NB4 (cell line): ENCODE measurements at regions not wholly inside any gene's neighbourhood (a gene's known extent, or its start where the extent isn't known, plus 50 kb on each side); places are given as distances from the start of the nearest gene placed in this dataset.

Experiments used
- DNase-seq: peaks from one replicate; pipeline ENCODE4 v3.0.0; 2010; ENCODE audit warnings: low read depth
- H3K4me3 ChIP-seq: one replicate; pipeline ENCODE4 v1.5.1; 2011; ENCODE audit warnings: mild to moderate bottlenecking, low read depth, low read length, moderate library complexity
- CTCF ChIP-seq: IDR thresholded peaks from one replicate; pipeline ENCODE4 v1.5.1; 2012; ENCODE audit warnings: low read depth, low read length
- MYC ChIP-seq: IDR thresholded peaks from 2 replicates; pipeline ENCODE4 v1.6.1; 2011; ENCODE audit warnings: low read depth, low read length
- POLR2A ChIP-seq: IDR thresholded peaks from 2 replicates; pipeline ENCODE4 v1.6.1; 2011; ENCODE audit warnings: mild to moderate bottlenecking; ENCODE audit not compliant: insufficient read length; ENCODE audit errors: extremely low read depth
- TF ChIP-seq, protein P1 (sequence below): IDR thresholded peaks from 2 replicates; pipeline ENCODE4 v1.6.1; 2011; ENCODE audit warnings: low read depth, low read length

GRCh38 chr14:58783792-58784511, 146.2 kb downstream of the DACT1 start:
- TF ChIP-seq, protein P1, sequence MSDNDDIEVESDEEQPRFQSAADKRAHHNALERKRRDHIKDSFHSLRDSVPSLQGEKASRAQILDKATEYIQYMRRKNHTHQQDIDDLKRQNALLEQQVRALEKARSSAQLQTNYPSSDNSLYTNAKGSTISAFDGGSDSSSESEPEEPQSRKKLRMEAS: no peak
- TF ChIP-seq POLR2A (no peak), MYC (no peak), CTCF (no peak)
- no peak for DNase-seq
- H3K4me3 ChIP-seq: no peak overlapping the region

DNA sequence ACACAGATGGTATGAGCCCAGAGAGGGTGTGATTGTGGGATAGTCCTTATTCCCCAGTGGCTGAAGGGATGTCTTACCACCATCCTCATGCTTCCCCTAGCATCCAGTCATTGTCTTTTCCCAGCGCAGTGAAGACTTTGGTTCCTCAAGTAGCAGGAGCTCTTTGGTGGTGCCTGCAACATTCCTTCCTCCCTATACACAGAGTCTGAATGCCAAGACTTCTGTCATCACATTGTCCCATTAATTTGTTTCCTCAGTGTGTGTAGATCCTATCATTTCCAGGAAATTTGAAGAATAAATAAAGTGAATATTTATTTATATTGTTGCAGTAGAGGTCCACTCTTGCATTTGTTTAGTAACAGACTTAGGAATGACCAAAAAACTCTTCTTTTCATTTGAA, 147.2 kb downstream of the DACT1 start:
- H3K4me3 ChIP-seq: no peak overlapping the region
- DNase-seq: no peak
- TF ChIP-seq MYC (no peak), CTCF (no peak), POLR2A (no peak)
- TF ChIP-seq, protein P1: no peak

- no peak for DNase-seq
- H3K4me3 ChIP-seq: no peak overlapping the region
- TF ChIP-seq POLR2A (no peak), MYC (no peak), CTCF (no peak)
- TF ChIP-seq, protein P1: no peak
Observed at GRCh38 chr14:58785701-58786100, 147.9 kb downstream of the DACT1 start.

DNA sequence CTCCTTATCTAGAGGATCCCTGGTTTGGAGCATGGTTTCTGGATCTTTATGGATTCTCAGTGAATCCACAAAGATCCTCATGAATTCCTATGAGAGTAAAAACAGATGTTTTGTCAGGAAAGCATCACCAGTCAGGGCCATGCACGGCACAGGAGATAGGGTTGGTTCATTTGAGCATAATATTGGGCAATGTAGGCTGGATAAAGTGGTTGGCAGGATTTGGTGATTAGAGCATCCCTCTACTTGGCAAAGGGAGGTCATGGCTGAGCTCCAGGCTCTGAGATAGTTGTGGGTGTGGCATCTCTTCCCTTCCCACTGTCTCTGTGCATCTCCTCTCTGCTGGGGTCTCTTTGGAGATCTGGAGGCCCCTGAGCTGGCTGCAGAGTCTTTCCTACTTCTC, 149.8 kb downstream of the DACT1 start:
- TF ChIP-seq, protein P1: no peak
- TF ChIP-seq POLR2A (no peak), MYC (no peak), CTCF (no peak)
- no peak overlapping the region for H3K4me3 ChIP-seq

GRCh38 chr14:58788655-58789503, 151.1 kb downstream of the DACT1 start:
- TF ChIP-seq POLR2A: no peak
- TF ChIP-seq, protein P1: no peak
- no peak for TF ChIP-seq CTCF
- no peak for TF ChIP-seq MYC
- H3K4me3 ChIP-seq: no peak overlapping the region
- DNase-seq: no peak

More for the DNA sequence above, 149.8 kb downstream of the DACT1 start:
- DNase-seq: no peak
